HCT116 (cell line): ENCODE measurements at regions not wholly inside any gene's neighbourhood (a gene's known extent, or its start where the extent isn't known, plus 50 kb on each side); places are given as distances from the start of the nearest gene placed in this dataset.

Experiments
- ATAC-seq: fragments of 200-7000 bp; cut with Tn5 transposase; 2 replicates; pipeline ENCODE4 v1.9.1; 2020; ENCODE audit warnings: mild to moderate bottlenecking, moderate library complexity
- BruUV-seq: library from RNA; stranded (reverse); fragments of 400-500 nt; replicated peaks from 2 replicates; lab custom pipeline; 2021; lab: Mats Ljungman, UMichigan
- CTCF ChIA-PET: fragments of 300-600 bp; sonication (Branson Sonifier 250); formaldehyde crosslinking; loops from one replicate; lab custom pipeline; 2021; ENCODE audit warnings: antibody characterized with exemption; lab: Charles Lee
- POLR2A ChIA-PET: fragments of 300-600, 350-600 bp; sonication (Branson Sonifier 250); formaldehyde crosslinking; loops from one replicate; lab custom pipeline; 2021; ENCODE audit warnings: antibody characterized with exemption; lab: Charles Lee
- RAD21 ChIA-PET, 2 experiments: fragments of 300-600 bp; sonication (Branson Sonifier 250); formaldehyde crosslinking; loops; one replicate each; lab custom pipeline; 2023; ENCODE audit warnings: low total read pairs in 2 of 2; ENCODE audit not compliant: uncharacterized antibody in 2 of 2, unreplicated experiment in 2 of 2, low non-redundant PET in 1 of 2; lab: Charles Lee
- DNase-seq: peaks from one replicate; pipeline ENCODE4 v3.0.0-alpha.2; 2010; ENCODE audit warnings: low read depth, low spot score
- H2AFZ ChIP-seq: fragments of 200-600 bp; shearing (Covaris generic), sonication (generic); 2 replicates; pipeline ENCODE4 v1.6.1; 2017; ENCODE audit warnings: low read depth, mixed run types, mixed read lengths, antibody characterized with exemption, low read length; ENCODE audit not compliant: poor library complexity, severe bottlenecking
- H3K27ac ChIP-seq: 2 replicates; pipeline ENCODE4 v1.5.1; 2012; ENCODE audit warnings: low read depth, low read length
- H3K27me3 ChIP-seq: fragments of 200-600 bp; sonication (generic); 2 replicates; pipeline ENCODE4 v1.6.1; 2016; ENCODE audit warnings: mixed run types, low read length, mixed read lengths; ENCODE audit not compliant: insufficient read depth
- H3K36me3 ChIP-seq, 2 experiments: fragments of 200-500 bp in 1 of 2; fragments of 200-600 bp in 1 of 2; sonication (Bioruptor generic) in 1 of 2; sonication (generic) in 1 of 2; 2 replicates each; pipeline versions ENCODE4 v1.5.1 to v1.6.1; 2014 to 2016; ENCODE audit warnings: low read length in 2 of 2, inconsistent platforms in 1 of 2, mixed read lengths in 1 of 2, mixed run types in 1 of 2; ENCODE audit not compliant: insufficient read depth in 2 of 2, control insufficient read depth in 1 of 2
- H3K4me1 ChIP-seq, 2 experiments: fragments of 200-600 bp in 1 of 2; sonication (generic) in 1 of 2; 2 replicates each; pipeline versions ENCODE4 v1.5.1 to v1.6.1; 2012 to 2017; ENCODE audit warnings: low read length in 2 of 2, inconsistent platforms in 1 of 2, mild to moderate bottlenecking in 1 of 2, mixed read lengths in 1 of 2, mixed run types in 1 of 2, moderate library complexity in 1 of 2; ENCODE audit not compliant: insufficient read depth in 2 of 2, control insufficient read depth in 1 of 2
- H3K4me2 ChIP-seq: fragments of 200-600 bp; sonication (generic); 2 replicates; pipeline ENCODE4 v1.6.1; 2017; ENCODE audit warnings: mixed run types, low read length, mixed read lengths
- H3K4me3 ChIP-seq, 2 experiments: fragments of 200-600 bp in 1 of 2; sonication (generic) in 1 of 2; replicated peaks in 1 of 2; 2 replicates each; pipeline ENCODE4 v1.5.1; 2011 to 2016; ENCODE audit warnings: low read length in 2 of 2, control low read depth in 1 of 2, low read depth in 1 of 2, mild to moderate bottlenecking in 1 of 2, mixed read lengths in 1 of 2, mixed run types in 1 of 2
- H3K79me2 ChIP-seq: fragments of 200-600 bp; sonication (generic); 2 replicates; pipeline ENCODE4 v1.6.1; 2017; ENCODE audit warnings: mild to moderate bottlenecking, mixed run types, low read length, moderate library complexity, mixed read lengths; ENCODE audit not compliant: insufficient read depth
- H3K9ac ChIP-seq: fragments of 200-600 bp; sonication (generic); 2 replicates; pipeline ENCODE4 v1.6.1; 2016; ENCODE audit warnings: low read length, mixed read lengths
- H3K9me2 ChIP-seq: fragments of 200-600 bp; sonication (generic), shearing (Covaris generic); 2 replicates; pipeline ENCODE4 v1.6.1; 2017; ENCODE audit warnings: mixed run types, mild to moderate bottlenecking, moderate library complexity; ENCODE audit not compliant: insufficient read depth
- H3K9me3 ChIP-seq, 2 experiments: fragments of 200-500 bp in 1 of 2; fragments of 200-600 bp in 1 of 2; sonication (Bioruptor generic) in 1 of 2; sonication (generic) in 1 of 2; 2 replicates each; pipeline ENCODE4 v1.6.1; 2014 to 2017; ENCODE audit warnings: low read length in 2 of 2, mixed read lengths in 2 of 2, inconsistent platforms in 1 of 2, low read depth in 1 of 2, mild to moderate bottlenecking in 1 of 2, mixed run types in 1 of 2, moderate library complexity in 1 of 2; ENCODE audit not compliant: control insufficient read depth in 1 of 2, insufficient read depth in 1 of 2
- H4K20me1 ChIP-seq: fragments of 200-600 bp; sonication (generic), shearing (Covaris generic); 2 replicates; pipeline ENCODE4 v1.6.1; 2017; ENCODE audit warnings: mixed run types, mild to moderate bottlenecking, moderate library complexity; ENCODE audit not compliant: insufficient read depth
- ELF1 ChIP-seq: IDR thresholded peaks from 2 replicates; pipeline ENCODE4 v1.6.1; 2012; ENCODE audit warnings: low read depth, borderline replicate concordance
- EZH2phosphoT487 ChIP-seq: fragments of 200-600 bp; IDR thresholded peaks from 2 replicates; pipeline ENCODE4 v1.6.1; 2018; ENCODE audit warnings: antibody characterized with exemption, borderline replicate concordance
- POLR2A ChIP-seq: IDR thresholded peaks from 2 replicates; pipeline ENCODE4 v1.7.0; 2011; ENCODE audit warnings: borderline replicate concordance; ENCODE audit not compliant: insufficient read depth, insufficient read length; ENCODE audit errors: extremely low read depth
- POLR2AphosphoS5 ChIP-seq: IDR thresholded peaks from 2 replicates; pipeline ENCODE4 v1.6.1; 2011; ENCODE audit warnings: mild to moderate bottlenecking, low read depth, low read length, moderate library complexity
- RAD21 ChIP-seq: IDR thresholded peaks from 2 replicates; pipeline ENCODE4 v1.6.1; 2012; ENCODE audit warnings: low read depth, mild to moderate bottlenecking
- TCF7L2 ChIP-seq: IDR thresholded peaks from 2 replicates; pipeline ENCODE4 v1.7.0; 2011; ENCODE audit warnings: borderline replicate concordance, inconsistent platforms; ENCODE audit not compliant: insufficient read depth, insufficient read length; ENCODE audit errors: extremely low read depth
- intact Hi-C: fragments of 100-400 bp; cut with micrococcal nuclease; formaldehyde crosslinking; loops from 2 replicates; pipeline ENCODE4 v1.10.0; 2022
- TF ChIP-seq, protein P1 (sequence below): IDR thresholded peaks from 2 replicates; pipeline ENCODE4 v1.6.1; 2012
- TF ChIP-seq, protein P2 (sequence below): IDR thresholded peaks from 2 replicates; pipeline ENCODE4 v1.6.1; 2011; ENCODE audit warnings: mild to moderate bottlenecking, low read length, moderate library complexity; ENCODE audit not compliant: insufficient replicate concordance; ENCODE audit errors: extremely low read depth

DNA sequence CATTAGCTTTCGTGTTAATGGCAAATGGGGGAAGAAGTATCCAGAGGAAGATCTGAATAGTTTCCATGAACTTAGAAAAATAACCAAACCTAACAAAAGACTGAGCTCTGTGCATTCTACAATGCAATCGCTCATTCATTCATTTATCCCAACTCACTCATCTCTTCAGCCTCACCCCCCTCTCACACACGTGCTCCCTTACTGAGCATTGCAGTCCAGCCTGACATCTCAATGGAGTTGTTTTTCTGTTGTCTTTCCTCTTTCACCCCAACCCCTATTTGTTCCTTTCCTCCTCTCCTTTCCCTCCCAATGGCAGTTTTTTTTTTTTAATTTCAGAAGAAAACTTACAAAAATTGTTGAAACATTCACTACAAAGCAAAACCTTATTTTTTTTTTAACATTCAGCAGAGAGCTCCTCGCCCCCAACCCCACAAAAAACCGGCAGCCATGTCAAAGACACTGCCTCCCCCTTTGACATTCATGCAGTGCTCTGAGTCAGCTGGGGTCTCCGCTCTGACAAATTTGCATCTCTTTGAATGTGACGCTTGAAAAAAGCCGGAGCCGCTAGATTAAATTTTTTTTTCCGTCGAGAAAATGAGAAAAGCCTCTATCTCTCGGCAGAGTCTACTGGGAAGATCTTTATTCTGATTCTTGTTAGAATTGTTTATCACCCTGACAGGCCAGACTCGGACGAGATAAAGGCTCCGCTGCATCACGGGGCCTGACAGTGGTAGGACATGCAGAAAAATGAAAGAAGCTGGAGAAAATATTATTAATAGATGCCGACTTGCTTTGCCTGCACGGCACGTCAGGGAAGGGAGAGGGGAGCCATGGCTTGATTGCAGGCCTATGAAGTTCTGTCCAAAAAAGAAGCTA is 775.6 kb downstream of the VRK1 start:
- no peak for TF ChIP-seq ELF1
- no peak for TF ChIP-seq RAD21
- no peak for TF ChIP-seq TCF7L2
- no peak for TF ChIP-seq POLR2AphosphoS5
- TF ChIP-seq, protein P1, sequence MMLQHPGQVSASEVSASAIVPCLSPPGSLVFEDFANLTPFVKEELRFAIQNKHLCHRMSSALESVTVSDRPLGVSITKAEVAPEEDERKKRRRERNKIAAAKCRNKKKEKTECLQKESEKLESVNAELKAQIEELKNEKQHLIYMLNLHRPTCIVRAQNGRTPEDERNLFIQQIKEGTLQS = no peak
- no peak for TF ChIP-seq EZH2phosphoT487
- TF ChIP-seq, protein P2, sequence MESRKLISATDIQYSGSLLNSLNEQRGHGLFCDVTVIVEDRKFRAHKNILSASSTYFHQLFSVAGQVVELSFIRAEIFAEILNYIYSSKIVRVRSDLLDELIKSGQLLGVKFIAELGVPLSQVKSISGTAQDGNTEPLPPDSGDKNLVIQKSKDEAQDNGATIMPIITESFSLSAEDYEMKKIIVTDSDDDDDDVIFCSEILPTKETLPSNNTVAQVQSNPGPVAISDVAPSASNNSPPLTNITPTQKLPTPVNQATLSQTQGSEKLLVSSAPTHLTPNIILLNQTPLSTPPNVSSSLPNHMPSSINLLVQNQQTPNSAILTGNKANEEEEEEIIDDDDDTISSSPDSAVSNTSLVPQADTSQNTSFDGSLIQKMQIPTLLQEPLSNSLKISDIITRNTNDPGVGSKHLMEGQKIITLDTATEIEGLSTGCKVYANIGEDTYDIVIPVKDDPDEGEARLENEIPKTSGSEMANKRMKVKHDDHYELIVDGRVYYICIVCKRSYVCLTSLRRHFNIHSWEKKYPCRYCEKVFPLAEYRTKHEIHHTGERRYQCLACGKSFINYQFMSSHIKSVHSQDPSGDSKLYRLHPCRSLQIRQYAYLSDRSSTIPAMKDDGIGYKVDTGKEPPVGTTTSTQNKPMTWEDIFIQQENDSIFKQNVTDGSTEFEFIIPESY = no peak
- TF ChIP-seq POLR2A = no peak
- TF ChIP-seq, all 23 proteins: peak for 0
- CTCF ChIA-PET = no interaction called here
- Histone ChIP-seq H3K36me3 (no peaks in the 10 kb centered on the region), H3K9ac (no peak overlapping the region), H3K27me3 (peaks cover 6% of the 10 kb centered on the region; the same call in 1 of the 2 replicates), H3K79me2 (no peaks in the 10 kb centered on the region), H3K4me3 (no peak overlapping the region), H3K9me3 (no peaks in the 10 kb centered on the region), H3K9me2 (no peaks in the 10 kb centered on the region), H3K27ac (no peak overlapping the region), H3K4me1 (no peaks in the 10 kb centered on the region), H2AFZ (no peak overlapping the region), H3K4me2 (no peak overlapping the region), H4K20me1 (no peaks in the 10 kb centered on the region)
- no TSS peak for BruUV-seq
- no peak for ATAC-seq
- no peak for DNase-seq
- RAD21 ChIA-PET = no interaction called here
- intact Hi-C loops = no loop called here
- POLR2A ChIA-PET = no interaction called here
